Gastrocnemius medialis (tissue), 4 donors: ENCODE measurements at regions not wholly inside any gene's neighbourhood (a gene's known extent, or its start where the extent isn't known, plus 50 kb on each side); places are given as distances from the start of the nearest gene placed in this dataset.

Experiments
- ATAC-seq, 2 donors: fragments of 150-250 bp; one replicate each; pipeline ENCODE4 v1.9.1; 2016
- DNase-seq, 2 donors: peaks; one replicate each; pipeline ENCODE4 v3.0.0-alpha.2; 2019
- H3K27ac ChIP-seq, 4 donors: fragments of 200-600 bp; sonication (generic); 1 replicate in 1 of 4; 2 replicates in 3 of 4; pipeline ENCODE4 v1.5.1; 2016 to 2018; ENCODE audit warnings: mild to moderate bottlenecking in 2 of 4, moderate library complexity in 1 of 4
- H3K27me3 ChIP-seq, 3 donors: fragments of 200-600 bp; sonication (generic) in 2 of 3; 1 replicate in 1 of 3; 2 replicates in 2 of 3; pipeline versions ENCODE4 v1.5.1 to v1.6.0; 2016 to 2019; ENCODE audit warnings: mild to moderate bottlenecking in 1 of 3, moderate library complexity in 1 of 3
- H3K36me3 ChIP-seq, 2 donors: fragments of 200-600 bp; sonication (generic) in 1 of 2; one replicate each; pipeline ENCODE4 v1.5.1; 2017 to 2018
- H3K4me1 ChIP-seq, 2 donors: fragments of 200-600 bp; sonication (generic) in 1 of 2; one replicate each; pipeline ENCODE4 v1.5.1; 2016 to 2017; ENCODE audit warnings: mild to moderate bottlenecking in 2 of 2
- H3K4me3 ChIP-seq, 4 donors: fragments of 200-600 bp; sonication (generic) in 3 of 4; 1 replicate in 1 of 4; 2 replicates in 3 of 4; pipeline ENCODE4 v1.5.1; 2016 to 2019; ENCODE audit warnings: mild to moderate bottlenecking in 2 of 4
- H3K9me3 ChIP-seq, 3 donors: fragments of 200-600 bp; sonication (generic) in 2 of 3; 1 replicate in 1 of 3; 2 replicates in 2 of 3; pipeline ENCODE4 v1.5.1; 2016 to 2019
- POLR2A ChIP-seq, 2 donors: fragments of 450-650 bp; IDR thresholded peaks; one replicate each; pipeline ENCODE4 v1.6.1; 2017; ENCODE audit warnings: antibody characterized with exemption in 2 of 2, mild to moderate bottlenecking in 2 of 2, moderate library complexity in 2 of 2
- in situ Hi-C, 4 donors: fragments of 200-750 bp; cut with MboI; loops; one replicate each; pipeline versions ENCODE4 v1.15.0 to v1.8.0; 2017; ENCODE audit warnings: low sequenced_read_pairs in 4 of 4
- intact Hi-C: fragments of 100-400 bp; cut with DNase I; formaldehyde crosslinking; loops from one replicate; pipeline ENCODE4 v1.15.1; 2023; ENCODE audit warnings: low total_unique reads
- TF ChIP-seq, protein P1 (sequence below), 5 experiments: fragments of 450-650 bp in 3 of 5; fragments of 200-600 bp in 2 of 5; sonication (generic) in 2 of 5; IDR thresholded peaks in 4 of 5; conservative IDR thresholded peaks in 1 of 5; 1 replicate in 4 of 5; 2 replicates in 1 of 5; pipeline ENCODE4 v1.5.1; 2016 to 2019; ENCODE audit warnings: antibody characterized with exemption in 5 of 5, mild to moderate bottlenecking in 3 of 5, moderate library complexity in 3 of 5

DNA sequence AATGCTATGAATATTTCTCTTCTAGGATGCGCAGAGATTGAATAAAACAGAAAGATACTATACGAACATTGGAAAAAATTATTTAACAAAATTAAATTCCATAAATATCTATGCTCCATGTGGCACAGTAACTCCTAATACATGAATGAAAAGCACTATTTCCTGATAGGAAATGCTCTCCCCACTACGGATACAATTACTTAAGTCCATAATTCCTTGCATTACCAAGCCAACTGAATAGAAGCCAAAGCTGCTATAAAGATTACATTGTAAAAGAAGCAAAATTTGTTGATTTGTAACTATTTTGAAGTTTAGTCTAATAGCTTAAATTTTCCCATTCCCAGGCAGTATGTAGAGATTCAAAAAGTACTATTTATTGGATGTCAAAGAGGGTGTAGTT is 61.8 kb upstream of the SNX2 start:
- in situ Hi-C loops: no loop called here
- intact Hi-C loops: no loop called here

DNA sequence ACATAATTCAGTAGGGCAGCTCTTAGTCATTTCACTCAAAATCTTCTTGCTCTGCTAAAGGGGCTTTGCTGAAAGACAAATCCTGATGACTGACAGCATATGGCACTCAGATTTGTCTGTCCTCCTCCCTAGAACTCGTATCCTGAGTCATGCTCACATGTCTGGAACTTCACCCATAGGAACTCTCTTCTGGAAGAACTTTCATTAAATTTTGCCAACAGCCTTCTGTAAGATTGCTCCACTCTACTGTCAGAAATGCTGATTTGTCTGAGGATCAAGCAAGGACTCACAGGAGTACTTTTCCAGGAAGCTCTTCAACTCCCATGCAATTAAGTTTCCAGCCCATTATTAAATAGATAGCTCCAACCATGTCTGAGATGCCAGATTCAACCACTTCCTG is 59.8 kb upstream of the SNX2 start:
- ATAC-seq: peak; percentile 36 to 53
- in situ Hi-C loops (no loop called here), intact Hi-C loops (no loop called here)
- H3K27ac ChIP-seq: no peak overlapping the region
- no peaks in the 10 kb centered on the region for H3K27me3 ChIP-seq
- H3K4me1 ChIP-seq: no peaks in the 10 kb centered on the region
- no peaks in the 10 kb centered on the region for H3K36me3 ChIP-seq
- DNase-seq: no peak
- H3K4me3 ChIP-seq: no peak overlapping the region
- no peaks in the 10 kb centered on the region for H3K9me3 ChIP-seq
- TF ChIP-seq POLR2A (IDR thresholded peaks at IDR 0.05): no peak
- TF ChIP-seq, protein P1, sequence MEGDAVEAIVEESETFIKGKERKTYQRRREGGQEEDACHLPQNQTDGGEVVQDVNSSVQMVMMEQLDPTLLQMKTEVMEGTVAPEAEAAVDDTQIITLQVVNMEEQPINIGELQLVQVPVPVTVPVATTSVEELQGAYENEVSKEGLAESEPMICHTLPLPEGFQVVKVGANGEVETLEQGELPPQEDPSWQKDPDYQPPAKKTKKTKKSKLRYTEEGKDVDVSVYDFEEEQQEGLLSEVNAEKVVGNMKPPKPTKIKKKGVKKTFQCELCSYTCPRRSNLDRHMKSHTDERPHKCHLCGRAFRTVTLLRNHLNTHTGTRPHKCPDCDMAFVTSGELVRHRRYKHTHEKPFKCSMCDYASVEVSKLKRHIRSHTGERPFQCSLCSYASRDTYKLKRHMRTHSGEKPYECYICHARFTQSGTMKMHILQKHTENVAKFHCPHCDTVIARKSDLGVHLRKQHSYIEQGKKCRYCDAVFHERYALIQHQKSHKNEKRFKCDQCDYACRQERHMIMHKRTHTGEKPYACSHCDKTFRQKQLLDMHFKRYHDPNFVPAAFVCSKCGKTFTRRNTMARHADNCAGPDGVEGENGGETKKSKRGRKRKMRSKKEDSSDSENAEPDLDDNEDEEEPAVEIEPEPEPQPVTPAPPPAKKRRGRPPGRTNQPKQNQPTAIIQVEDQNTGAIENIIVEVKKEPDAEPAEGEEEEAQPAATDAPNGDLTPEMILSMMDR (IDR thresholded peaks at IDR 0.05 in 4 of 5, conservative IDR thresholded peaks at IDR 0.05 in 1 of 5): no peak

More for the DNA sequence above, 61.8 kb upstream of the SNX2 start:
- no peaks in the 10 kb centered on the region for H3K36me3 ChIP-seq
- TF ChIP-seq POLR2A (IDR thresholded peaks at IDR 0.05): no peak
- TF ChIP-seq, protein P1 (IDR thresholded peaks at IDR 0.05 in 4 of 5, conservative IDR thresholded peaks at IDR 0.05 in 1 of 5): no peak
- no peak overlapping the region for H3K4me3 ChIP-seq
- no peaks in the 10 kb centered on the region for H3K4me1 ChIP-seq
- no peaks in the 10 kb centered on the region for H3K27me3 ChIP-seq
- no peak for DNase-seq
- H3K27ac ChIP-seq: no peak overlapping the region
- H3K9me3 ChIP-seq: no peaks in the 10 kb centered on the region
- ATAC-seq: no peak

DNA sequence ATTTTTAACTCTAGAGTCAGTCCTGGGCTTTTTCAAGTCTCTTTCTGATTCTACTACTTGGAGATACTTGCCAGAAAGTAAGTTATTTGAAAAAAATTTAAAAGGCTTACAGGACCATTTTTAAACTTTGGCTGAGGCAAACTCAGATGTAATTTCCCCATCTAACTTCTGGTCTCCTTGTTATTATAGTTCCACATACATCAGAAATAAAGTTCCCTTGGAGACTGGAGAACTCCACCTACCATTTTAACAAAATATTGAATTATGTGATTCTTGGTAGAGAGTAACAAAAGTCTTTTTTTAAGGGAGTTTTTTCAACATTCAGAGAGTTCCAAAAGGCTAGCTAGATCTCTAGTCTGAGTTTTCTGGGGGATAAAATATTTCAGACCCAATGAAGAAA is 56.3 kb upstream of the SNX2 start:
- TF ChIP-seq POLR2A (IDR thresholded peaks at IDR 0.05): no peak
- TF ChIP-seq, protein P1 (IDR thresholded peaks at IDR 0.05 in 4 of 5, conservative IDR thresholded peaks at IDR 0.05 in 1 of 5): no peak
- ATAC-seq (no peak), DNase-seq (no peak)
- Histone ChIP-seq H3K36me3 (no peaks in the 10 kb centered on the region), H3K27me3 (no peaks in the 10 kb centered on the region), H3K27ac (no peak overlapping the region), H3K4me3 (no peak overlapping the region), H3K9me3 (no peaks in the 10 kb centered on the region), H3K4me1 (no peaks in the 10 kb centered on the region)
- intact Hi-C loops (no loop called here), in situ Hi-C loops (no loop called here)

DNA sequence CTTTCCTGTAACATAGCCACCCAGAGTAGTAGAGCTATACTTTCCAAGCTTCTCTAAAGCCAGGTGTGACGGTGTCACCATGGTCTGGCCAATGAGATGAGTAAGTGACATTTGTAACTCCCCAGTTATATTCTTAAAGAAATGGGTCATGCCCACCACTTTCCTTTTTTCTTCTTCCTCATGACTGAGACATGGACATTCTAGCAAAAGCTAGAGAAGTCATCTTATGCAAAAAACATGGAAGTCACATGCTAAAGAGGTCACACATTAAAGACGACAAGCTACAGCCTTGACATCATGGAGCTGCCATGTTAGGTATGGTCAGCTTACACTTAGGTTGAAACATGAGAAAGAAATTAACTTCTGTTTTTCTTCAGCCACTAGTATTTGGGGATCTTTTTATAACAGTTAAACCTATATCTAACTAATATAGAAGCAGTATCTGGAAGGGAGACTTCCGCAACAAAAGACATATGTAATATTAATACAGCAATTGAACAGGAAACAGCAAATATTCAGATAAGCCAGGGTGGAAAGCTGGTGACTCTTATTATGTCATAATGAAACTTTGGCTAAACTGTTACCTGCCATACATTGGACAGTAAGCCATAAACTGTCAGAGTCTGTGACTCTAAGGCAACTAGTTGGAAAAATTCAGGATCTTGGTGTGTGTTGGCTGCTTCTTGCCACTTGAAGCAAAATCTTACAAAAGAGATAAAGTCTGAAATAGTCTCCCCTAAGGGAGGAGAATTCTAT is 54.7 kb upstream of the SNX2 start:
- Histone ChIP-seq H3K4me3 (no peak overlapping the region), H3K27me3 (no peaks in the 10 kb centered on the region), H3K27ac (no peak overlapping the region), H3K4me1 (no peaks in the 10 kb centered on the region), H3K36me3 (no peaks in the 10 kb centered on the region), H3K9me3 (no peaks in the 10 kb centered on the region)
- intact Hi-C loops (no loop called here), in situ Hi-C loops (no loop called here)
- TF ChIP-seq POLR2A (IDR thresholded peaks at IDR 0.05): no peak
- TF ChIP-seq, protein P1 (IDR thresholded peaks at IDR 0.05 in 4 of 5, conservative IDR thresholded peaks at IDR 0.05 in 1 of 5): no peak
- ATAC-seq: no peak
- DNase-seq: no peak

DNA sequence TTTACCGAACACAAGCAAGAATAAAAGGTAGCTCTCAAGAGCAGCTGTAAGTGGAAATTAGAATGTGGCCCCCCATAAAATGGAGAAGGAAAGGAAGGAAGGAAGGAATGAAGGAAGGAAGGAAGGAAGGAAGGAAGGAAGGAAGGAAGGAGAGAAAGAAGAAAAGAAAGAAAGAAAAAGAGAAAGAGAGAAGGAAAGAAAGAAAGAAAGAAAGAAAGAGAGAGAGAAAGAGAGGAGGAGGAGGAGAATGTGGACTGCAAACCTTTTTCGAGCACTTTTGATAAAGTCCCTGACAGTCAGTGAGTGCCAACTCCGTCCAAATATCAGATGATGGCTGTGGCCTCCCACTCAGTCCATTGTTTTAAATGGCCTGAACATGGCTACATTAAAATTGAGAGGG is 53.8 kb upstream of the SNX2 start:
- intact Hi-C loops (no loop called here), in situ Hi-C loops (no loop called here)
- DNase-seq (no peak), ATAC-seq (no peak)
- Histone ChIP-seq H3K36me3 (no peaks in the 10 kb centered on the region), H3K4me1 (no peaks in the 10 kb centered on the region), H3K4me3 (no peak overlapping the region), H3K27ac (no peak overlapping the region), H3K9me3 (no peaks in the 10 kb centered on the region), H3K27me3 (no peaks in the 10 kb centered on the region)
- TF ChIP-seq, protein P1 (IDR thresholded peaks at IDR 0.05 in 4 of 5, conservative IDR thresholded peaks at IDR 0.05 in 1 of 5): no peak
- no peak for TF ChIP-seq POLR2A (IDR thresholded peaks at IDR 0.05)
